GM23248 (cell line): ENCODE measurements at regions not wholly inside any gene's neighbourhood (a gene's known extent, or its start where the extent isn't known, plus 50 kb on each side); places are given as distances from the start of the nearest gene placed in this dataset.
A peak's percentile ranks its signal among the peaks of the same experiment; 100 is the strongest.

Source experiments
- DNase-seq: peaks from one replicate; pipeline ENCODE4 v3.0.0-alpha.2; 2015
- H2AFZ ChIP-seq: fragments of 200-600 bp; sonication (generic); 2 replicates; pipeline ENCODE4 v1.6.1; 2016; ENCODE audit warnings: antibody characterized with exemption
- H3F3A ChIP-seq: fragments of 200-600 bp; sonication (generic); 2 replicates; pipeline ENCODE4 v1.6.1; 2016; ENCODE audit warnings: mild to moderate bottlenecking, antibody characterized with exemption, mixed run types; ENCODE audit not compliant: insufficient read depth
- H3K27ac ChIP-seq: fragments of 200-600 bp; sonication (generic); 2 replicates; pipeline ENCODE4 v1.5.1; 2016; ENCODE audit warnings: mild to moderate bottlenecking
- H3K27me3 ChIP-seq: fragments of 200-600 bp; sonication (generic); replicated peaks from 2 replicates; pipeline ENCODE4 v1.6.1; 2016; ENCODE audit warnings: mild to moderate bottlenecking; ENCODE audit not compliant: insufficient read depth
- H3K36me3 ChIP-seq: fragments of 200-600 bp; sonication (generic); 2 replicates; pipeline ENCODE4 v1.6.1; 2016; ENCODE audit warnings: low read depth, mild to moderate bottlenecking
- H3K4me1 ChIP-seq: fragments of 200-600 bp; sonication (generic); 2 replicates; pipeline ENCODE4 v1.6.1; 2016; ENCODE audit warnings: mild to moderate bottlenecking; ENCODE audit not compliant: insufficient read depth
- H3K4me2 ChIP-seq: fragments of 200-600 bp; sonication (generic); one replicate; pipeline ENCODE4 v1.6.1; 2016; ENCODE audit warnings: mild to moderate bottlenecking; ENCODE audit not compliant: unreplicated experiment
- H3K4me3 ChIP-seq: fragments of 200-600 bp; sonication (generic); 2 replicates; pipeline ENCODE4 v1.5.1; 2016; ENCODE audit warnings: mild to moderate bottlenecking
- H3K79me2 ChIP-seq: fragments of 200-600 bp; sonication (generic); 2 replicates; pipeline ENCODE4 v1.6.1; 2016; ENCODE audit warnings: mild to moderate bottlenecking; ENCODE audit not compliant: insufficient read depth
- H3K9ac ChIP-seq: fragments of 200-600 bp; sonication (generic); 2 replicates; pipeline ENCODE4 v1.6.1; 2016; ENCODE audit warnings: mild to moderate bottlenecking
- H3K9me2 ChIP-seq: fragments of 200-600 bp; sonication (generic); 2 replicates; pipeline ENCODE4 v1.6.1; 2016; ENCODE audit warnings: mixed run types, mild to moderate bottlenecking, moderate library complexity; ENCODE audit not compliant: insufficient read depth
- H3K9me3 ChIP-seq: fragments of 200-600 bp; sonication (generic); one replicate; pipeline ENCODE4 v1.6.1; 2017; ENCODE audit warnings: low read depth
- H4K20me1 ChIP-seq: fragments of 200-600 bp; sonication (generic); 2 replicates; pipeline ENCODE4 v1.6.0; 2016; ENCODE audit not compliant: insufficient read depth
- EZH2 ChIP-seq: fragments of 200-600 bp; sonication (generic); IDR thresholded peaks from 2 replicates; pipeline ENCODE4 v1.6.1; 2018; ENCODE audit warnings: antibody characterized with exemption, mild to moderate bottlenecking; ENCODE audit not compliant: insufficient read depth, poor library complexity, severe bottlenecking
- EZH2phosphoT487 ChIP-seq: fragments of 200-600 bp; sonication (generic); IDR thresholded peaks from 2 replicates; pipeline ENCODE4 v1.6.1; 2018; ENCODE audit warnings: antibody characterized with exemption, moderate library complexity, mild to moderate bottlenecking, low read depth; ENCODE audit not compliant: insufficient read depth
- WGBS, 2 experiments: methylation state at CpG; one replicate each; pipeline ENCODE4 v1.1.6; 2015 to 2017; ENCODE audit warnings: low lambda C conversion rate in 2 of 2, low coverage in 1 of 2; ENCODE audit errors: missing lambda C conversion rate in 2 of 2; 5-methylcytosine and 5-hydroxymethylcytosine counted together
- in situ Hi-C: fragments of 300-500 bp; cut with MboI; formaldehyde crosslinking; loops from 2 replicates; pipeline ENCODE4 v1.15.0; 2020

GRCh38 chr12:81835783-81836182, 76.6 kb upstream of the PPFIA2 start:
- Histone ChIP-seq H3K27ac (no peak overlapping the region), H3K27me3 (no peaks in the 10 kb centered on the region), H3K4me2 (no peak overlapping the region), H3K9me2 (no peaks in the 10 kb centered on the region), H3K4me1 (no peaks in the 10 kb centered on the region), H2AFZ (no peak overlapping the region), H3K9ac (no peak overlapping the region), H3K9me3 (no peaks in the 10 kb centered on the region), H3K36me3 (no peaks in the 10 kb centered on the region), H3F3A (no peaks in the 10 kb centered on the region), H3K4me3 (no peak overlapping the region), H4K20me1 (no peaks in the 10 kb centered on the region), H3K79me2 (no peaks in the 10 kb centered on the region)
- 36 to 55% methylated on average over 3 of the region's 3 CpGs for WGBS, 2 experiments
- in situ Hi-C loops, result no loop called here
- no peak for TF ChIP-seq EZH2phosphoT487
- TF ChIP-seq EZH2, result no peak
- DNase-seq, result no peak

- in situ Hi-C loops, result no loop called here
- Histone ChIP-seq H3K27ac (no peak overlapping the region), H3K9ac (no peak overlapping the region), H3K4me2 (no peak overlapping the region), H3K9me3 (no peaks in the 10 kb centered on the region), H4K20me1 (no peaks in the 10 kb centered on the region), H3F3A (no peaks in the 10 kb centered on the region), H2AFZ (no peak overlapping the region), H3K4me1 (no peaks in the 10 kb centered on the region), H3K79me2 (no peaks in the 10 kb centered on the region), H3K9me2 (no peaks in the 10 kb centered on the region), H3K4me3 (no peak overlapping the region), H3K27me3 (no peaks in the 10 kb centered on the region), H3K36me3 (no peaks in the 10 kb centered on the region)
- peak; percentile 42 for DNase-seq
- no peak for TF ChIP-seq EZH2
- TF ChIP-seq EZH2phosphoT487, result no peak
Observed at GRCh38 chr12:81819991-81820633, 61.0 kb upstream of the PPFIA2 start.

- Histone ChIP-seq H3K4me3 (no peak overlapping the region), H3K27me3 (no peaks in the 10 kb centered on the region), H3K36me3 (no peaks in the 10 kb centered on the region), H3K4me2 (no peak overlapping the region), H3K9ac (no peak overlapping the region), H3K9me3 (no peaks in the 10 kb centered on the region), H2AFZ (no peak overlapping the region), H3K9me2 (no peaks in the 10 kb centered on the region), H3K79me2 (no peaks in the 10 kb centered on the region), H3F3A (no peaks in the 10 kb centered on the region), H3K27ac (no peak overlapping the region), H4K20me1 (no peaks in the 10 kb centered on the region), H3K4me1 (no peaks in the 10 kb centered on the region)
- DNase-seq, result no peak
- TF ChIP-seq EZH2 (no peak), EZH2phosphoT487 (no peak)
- 34 to 51% methylated on average over 2 of the region's 2 CpGs for WGBS, 2 experiments
- in situ Hi-C loops, result no loop called here
Observed at GRCh38 chr12:81815611-81816010, 56.5 kb upstream of the PPFIA2 start.

- in situ Hi-C loops, result no loop called here
- Histone ChIP-seq H3K4me3 (no peak overlapping the region), H3F3A (no peaks in the 10 kb centered on the region), H3K4me1 (no peaks in the 10 kb centered on the region), H3K9ac (no peak overlapping the region), H2AFZ (no peak overlapping the region), H3K9me2 (no peaks in the 10 kb centered on the region), H3K9me3 (no peaks in the 10 kb centered on the region), H3K27me3 (no peaks in the 10 kb centered on the region), H4K20me1 (no peaks in the 10 kb centered on the region), H3K79me2 (no peaks in the 10 kb centered on the region), H3K36me3 (no peaks in the 10 kb centered on the region), H3K27ac (no peak overlapping the region), H3K4me2 (no peak overlapping the region)
- TF ChIP-seq EZH2 (no peak), EZH2phosphoT487 (no peak)
- 73 to 80% methylated on average over 5 of the region's 5 CpGs for WGBS, 2 experiments
- no peak for DNase-seq
Observed at GRCh38 chr12:81811778-81812125, 52.6 kb upstream of the PPFIA2 start.
